ENCODE measurements at regions not wholly inside any gene's neighbourhood (a gene's known extent, or its start where the extent isn't known, plus 50 kb on each side); places are given as distances from the start of the nearest gene placed in this dataset.
"Not testable (repeated sequence)": the region's sequence is repeated elsewhere in the genome, so short reads cannot be mapped to it uniquely, and the experiment has no call there.

GRCh38 chr22:44566911-44567310, 68.9 kb upstream of the RTL6 start:
- Mint-ChIP-seq H3K27me3 (ENCODE audit: low read depth) (peaks cover 75% of the 10 kb centered on the region), H3K4me1 (no peaks in the 10 kb centered on the region), H3K4me3 (no peak overlapping the region), H3K9me3 (peaks cover 44% of the 10 kb centered on the region), H3K27ac (no peak overlapping the region), H3K36me3 (peaks cover 4% of the 10 kb centered on the region)
- peak in 1 of 2 experiments; percentile 21 for DNase-seq (ENCODE audit: low spot score in 2 of 2, unreplicated experiment in 2 of 2)
- TF ChIP-seq CTCF (IDR thresholded peaks at IDR 0.05; ENCODE audit: unreplicated experiment): no peak

GRCh38 chr22:44562651-44563050, 64.6 kb upstream of the RTL6 start:
- peak in 1 of 2 experiments; percentile 3 for DNase-seq (ENCODE audit: low spot score in 2 of 2, unreplicated experiment in 2 of 2)
- H3K4me3 Mint-ChIP-seq, H3K4me1 Mint-ChIP-seq, H3K36me3 Mint-ChIP-seq, H3K27ac Mint-ChIP-seq: not testable (repeated sequence)
- Mint-ChIP-seq H3K9me3 (peaks cover 52% of the 10 kb centered on the region), H3K27me3 (ENCODE audit: low read depth) (peaks cover 56% of the 10 kb centered on the region)

GRCh38 chr22:44561139-44561840, 63.3 kb upstream of the RTL6 start:
- Mint-ChIP-seq H3K4me3 (no peak overlapping the region), H3K36me3 (peaks cover 4% of the 10 kb centered on the region), H3K9me3 (peaks cover 48% of the 10 kb centered on the region), H3K4me1 (no peaks in the 10 kb centered on the region), H3K27ac (no peak overlapping the region), H3K27me3 (ENCODE audit: low read depth) (peaks cover 59% of the 10 kb centered on the region)
- no peak for TF ChIP-seq CTCF (IDR thresholded peaks at IDR 0.05; ENCODE audit: unreplicated experiment)
- DNase-seq (ENCODE audit: low spot score in 2 of 2, unreplicated experiment in 2 of 2): peak in 1 of 2 experiments; percentile 7

GRCh38 chr22:44558671-44559070, 60.6 kb upstream of the RTL6 start:
- peak in 1 of 2 experiments; percentile 3 for DNase-seq (ENCODE audit: low spot score in 2 of 2, unreplicated experiment in 2 of 2)
- Mint-ChIP-seq H3K9me3 (peaks cover 25% of the 10 kb centered on the region), H3K27me3 (ENCODE audit: low read depth) (peaks cover 68% of the 10 kb centered on the region)
- H3K36me3 Mint-ChIP-seq, H3K4me3 Mint-ChIP-seq, H3K4me1 Mint-ChIP-seq, H3K27ac Mint-ChIP-seq: not testable (repeated sequence)

GRCh38 chr22:44557872-44558271, 59.8 kb upstream of the RTL6 start:
- H3K4me3 Mint-ChIP-seq, H3K36me3 Mint-ChIP-seq, H3K4me1 Mint-ChIP-seq, H3K27ac Mint-ChIP-seq: not testable (repeated sequence)
- Mint-ChIP-seq H3K27me3 (ENCODE audit: low read depth) (peaks cover 71% of the 10 kb centered on the region), H3K9me3 (peaks cover 19% of the 10 kb centered on the region)
- DNase-seq (ENCODE audit: low spot score in 2 of 2, unreplicated experiment in 2 of 2): peak in 1 of 2 experiments; percentile 6

- no peak for TF ChIP-seq CTCF (IDR thresholded peaks at IDR 0.05; ENCODE audit: unreplicated experiment)
- H3K27me3 Mint-ChIP-seq (ENCODE audit: low read depth): peaks cover 72% of the 10 kb centered on the region
- H3K27ac Mint-ChIP-seq: no peak overlapping the region
- no peak overlapping the region for H3K4me3 Mint-ChIP-seq
- DNase-seq (ENCODE audit: low spot score in 2 of 2, unreplicated experiment in 2 of 2): peak in 1 of 2 experiments; percentile 5
- peaks cover 19% of the 10 kb centered on the region for H3K9me3 Mint-ChIP-seq
- no peaks in the 10 kb centered on the region for H3K36me3 Mint-ChIP-seq
- H3K4me1 Mint-ChIP-seq: no peaks in the 10 kb centered on the region
Measured at GRCh38 chr22:44557064-44557748, 59.2 kb upstream of the RTL6 start.

GRCh38 chr22:44555597-44555996, 57.6 kb upstream of the RTL6 start:
- TF ChIP-seq CTCF (IDR thresholded peaks at IDR 0.05; ENCODE audit: unreplicated experiment): no peak
- Mint-ChIP-seq H3K36me3 (no peaks in the 10 kb centered on the region), H3K27me3 (ENCODE audit: low read depth) (peaks cover 70% of the 10 kb centered on the region), H3K4me1 (peaks cover 1% of the 10 kb centered on the region), H3K4me3 (no peak overlapping the region), H3K9me3 (peaks cover 7% of the 10 kb centered on the region), H3K27ac (no peak overlapping the region)
- DNase-seq (ENCODE audit: low spot score in 2 of 2, unreplicated experiment in 2 of 2): no peak
